SU-DHL-6 (cell line): ENCODE measurements at regions not wholly inside any gene's neighbourhood (a gene's known extent, or its start where the extent isn't known, plus 50 kb on each side); places are given as distances from the start of the nearest gene placed in this dataset.

ENCODE experiments used
- H2AFZ ChIP-seq: fragments of 200-600 bp; sonication (generic); 2 replicates; pipeline ENCODE4 v1.6.1; 2014; ENCODE audit warnings: low read depth, mild to moderate bottlenecking, moderate library complexity, mixed read lengths, antibody characterized with exemption, low read length; ENCODE audit not compliant: severe bottlenecking
- H3F3A ChIP-seq: fragments of 200-600 bp; shearing (Covaris generic); 2 replicates; pipeline ENCODE4 v1.6.0; 2016; ENCODE audit warnings: antibody characterized with exemption, mild to moderate bottlenecking; ENCODE audit not compliant: insufficient read depth
- H3K27ac ChIP-seq: fragments of 200-600 bp; sonication (generic); 2 replicates; pipeline ENCODE4 v1.5.1; 2016; ENCODE audit warnings: low read depth, mild to moderate bottlenecking, low read length, moderate library complexity, mixed read lengths
- H3K27me3 ChIP-seq: fragments of 200-600 bp; sonication (generic), shearing (Covaris generic); 2 replicates; pipeline ENCODE4 v1.6.0; 2014; ENCODE audit warnings: mild to moderate bottlenecking, low read length
- H3K36me3 ChIP-seq: fragments of 200-600 bp; sonication (generic); 2 replicates; pipeline ENCODE4 v1.6.1; 2014; ENCODE audit warnings: mild to moderate bottlenecking, low read length, mixed read lengths
- H3K4me2 ChIP-seq: fragments of 300-600, 200-600 bp; shearing (Covaris generic), sonication (generic); 2 replicates; pipeline ENCODE4 v1.6.0; 2014; ENCODE audit warnings: low read length, low read depth, mild to moderate bottlenecking; ENCODE audit not compliant: poor library complexity, severe bottlenecking
- H3K4me3 ChIP-seq: fragments of 200-600 bp; sonication (generic); 2 replicates; pipeline ENCODE4 v1.5.1; 2014; ENCODE audit warnings: antibody characterized with exemption, low read length, mild to moderate bottlenecking, mixed read lengths; ENCODE audit not compliant: insufficient read depth, poor library complexity, severe bottlenecking
- H3K79me2 ChIP-seq: fragments of 200-600 bp; sonication (generic); 2 replicates; pipeline ENCODE4 v1.6.1; 2014; ENCODE audit warnings: mild to moderate bottlenecking, low read length, moderate library complexity; ENCODE audit not compliant: insufficient read depth
- H3K9ac ChIP-seq: fragments of 200-600 bp; sonication (generic); 2 replicates; pipeline ENCODE4 v1.7.0; 2014; ENCODE audit warnings: mild to moderate bottlenecking, low read length
- H3K9me2 ChIP-seq: fragments of 200-600 bp; sonication (generic); replicated peaks from 2 replicates; pipeline ENCODE4 v1.6.1; 2014; ENCODE audit warnings: low read length; ENCODE audit not compliant: insufficient read depth
- H3K9me3 ChIP-seq: fragments of 200-600 bp; sonication (generic); 2 replicates; pipeline ENCODE4 v1.6.1; 2014; ENCODE audit warnings: low read length, mixed read lengths; ENCODE audit not compliant: insufficient read depth
- H4K20me1 ChIP-seq: fragments of 200-600 bp; sonication (generic); 2 replicates; pipeline ENCODE4 v1.6.1; 2014; ENCODE audit warnings: low read depth, mild to moderate bottlenecking, antibody characterized with exemption, low read length, moderate library complexity, mixed read lengths
- CTCF ChIP-seq: fragments of 200-600 bp; sonication (generic); IDR thresholded peaks from one replicate; pipeline ENCODE4 v1.5.1; 2017; ENCODE audit warnings: antibody characterized with exemption, mild to moderate bottlenecking, low read length, moderate library complexity; ENCODE audit not compliant: insufficient read depth, poor library complexity, severe bottlenecking
- EZH2phosphoT487 ChIP-seq: fragments of 200-600 bp; sonication (generic), shearing (Covaris generic); conservative IDR thresholded peaks from 2 replicates; pipeline ENCODE4 v1.6.1; 2018; ENCODE audit warnings: mild to moderate bottlenecking, antibody characterized with exemption, low read length, moderate library complexity, mixed read lengths

- no peak overlapping the region for H3K4me3 ChIP-seq
- no peaks in the 10 kb centered on the region for H4K20me1 ChIP-seq
- no peaks in the 10 kb centered on the region for H3K9me2 ChIP-seq
- H3K27me3 ChIP-seq = no peaks in the 10 kb centered on the region
- no peak overlapping the region for H3K27ac ChIP-seq
- H2AFZ ChIP-seq = no peak overlapping the region
- no peaks in the 10 kb centered on the region for H3K79me2 ChIP-seq
- no peak overlapping the region for H3K4me2 ChIP-seq
- no peaks in the 10 kb centered on the region for H3K9me3 ChIP-seq
- H3F3A ChIP-seq = no peaks in the 10 kb centered on the region
- no peaks in the 10 kb centered on the region for H3K36me3 ChIP-seq
- no peak for TF ChIP-seq EZH2phosphoT487
- no peak for TF ChIP-seq CTCF
- H3K9ac ChIP-seq = no peak overlapping the region
Observed at GRCh38 chr5:174553556-174553955, 170.8 kb upstream of the MSX2 start.

GRCh38 chr5:174555726-174556125 is 168.7 kb upstream of the MSX2 start:
- TF ChIP-seq EZH2phosphoT487 (no peak), CTCF (no peak)
- Histone ChIP-seq H3K4me3 (no peak overlapping the region), H4K20me1 (no peaks in the 10 kb centered on the region), H2AFZ (no peak overlapping the region), H3K27me3 (no peaks in the 10 kb centered on the region), H3K27ac (no peak overlapping the region), H3K79me2 (no peaks in the 10 kb centered on the region), H3K9ac (no peak overlapping the region), H3F3A (no peaks in the 10 kb centered on the region), H3K36me3 (no peaks in the 10 kb centered on the region), H3K4me2 (no peak overlapping the region), H3K9me3 (no peaks in the 10 kb centered on the region), H3K9me2 (no peaks in the 10 kb centered on the region)

DNA sequence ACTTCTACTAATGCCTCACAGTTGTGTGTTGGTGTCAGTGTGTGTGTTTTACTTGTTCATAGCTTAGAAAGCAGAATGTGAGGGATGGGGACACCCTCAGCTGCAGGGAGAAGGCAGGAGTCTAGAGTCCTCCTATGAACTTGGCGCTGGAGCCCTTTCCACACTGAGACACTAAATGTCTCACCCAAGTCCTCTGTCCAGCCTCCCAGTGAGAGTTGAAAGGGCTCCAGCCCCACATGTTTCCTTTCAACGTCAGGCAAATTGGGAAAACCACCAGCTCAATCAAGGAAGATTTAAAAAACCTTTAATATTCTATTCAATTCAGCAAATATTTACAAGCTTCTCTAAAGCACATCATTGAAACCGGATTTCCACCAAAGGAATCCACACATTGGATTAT is 167.6 kb upstream of the MSX2 start:
- Histone ChIP-seq H3K4me2 (no peak overlapping the region), H3K27me3 (no peaks in the 10 kb centered on the region), H3K9me3 (no peaks in the 10 kb centered on the region)

More for the DNA sequence above, 167.6 kb upstream of the MSX2 start:
- no peak overlapping the region for H3K27ac ChIP-seq
- H3K36me3 ChIP-seq = no peaks in the 10 kb centered on the region
- H2AFZ ChIP-seq = no peak overlapping the region
- H3K9me2 ChIP-seq = no peaks in the 10 kb centered on the region
- no peaks in the 10 kb centered on the region for H3K79me2 ChIP-seq
- no peaks in the 10 kb centered on the region for H3F3A ChIP-seq
- H3K9ac ChIP-seq = no peak overlapping the region
- H4K20me1 ChIP-seq = no peaks in the 10 kb centered on the region
- TF ChIP-seq EZH2phosphoT487 = no peak
- TF ChIP-seq CTCF = no peak
- no peak overlapping the region for H3K4me3 ChIP-seq
